ENCODE measurements at regions not wholly inside any gene's neighbourhood (a gene's known extent, or its start where the extent isn't known, plus 50 kb on each side); places are given as distances from the start of the nearest gene placed in this dataset.

DNA sequence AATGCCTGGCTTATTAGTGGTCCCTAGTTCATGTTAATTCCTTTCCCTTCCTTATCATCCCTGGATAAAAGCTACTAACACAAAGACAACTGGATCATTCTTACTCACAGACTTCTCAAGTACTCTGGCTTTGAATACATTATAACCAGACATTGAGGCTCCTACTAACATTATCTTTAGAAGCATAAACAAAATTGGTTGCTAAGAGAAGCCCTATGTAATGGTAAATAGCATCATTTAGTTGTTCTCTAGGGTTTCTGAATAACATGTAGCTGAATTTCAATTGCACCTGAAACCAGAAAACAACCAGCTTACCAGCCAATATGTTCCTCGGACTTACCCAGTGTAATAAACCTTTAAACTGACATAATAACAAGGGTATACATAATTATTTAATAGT lies 114.1 kb upstream of the NCKAP5 start:
- Histone ChIP-seq H3K4me2 (ENCODE audit: insufficient read depth, insufficient read length, low read length) (no peak overlapping the region), H3K9ac (ENCODE audit: extremely low read depth, insufficient read length, low read length) (no peak overlapping the region), H3K23me2 (ENCODE audit: insufficient read length, low read depth, low read length, poor library complexity, severe bottlenecking) (no peaks in the 10 kb centered on the region), H3K79me2 (ENCODE audit: insufficient read depth, low read length) (no peaks in the 10 kb centered on the region), H4K5ac (ENCODE audit: insufficient read length, low read depth, low read length) (no peak overlapping the region), H3K18ac (ENCODE audit: insufficient read length, low read depth, low read length) (no peak overlapping the region), H3K56ac (ENCODE audit: insufficient read length, low read depth, low read length) (no peak overlapping the region), H2BK120ac (ENCODE audit: low read depth, low read length, poor library complexity, severe bottlenecking) (no peak overlapping the region), H4K91ac (ENCODE audit: insufficient read length, low read depth, low read length) (no peak overlapping the region), H3K9me3 (ENCODE audit: control insufficient read depth, low read depth, low read length) (no peaks in the 10 kb centered on the region), H3T11ph (ENCODE audit: low read length) (no peak overlapping the region), H2AFZ (ENCODE audit: low read length) (no peak overlapping the region), H3K27me3 (ENCODE audit: insufficient read depth, low read length) (no peaks in the 10 kb centered on the region), H3K23ac (ENCODE audit: insufficient read length, low read depth, low read length) (no peak overlapping the region), H4K8ac (replicated peaks; ENCODE audit: insufficient read length, low read depth, low read length) (no peak overlapping the region), H3K14ac (ENCODE audit: insufficient read depth, low read length) (no peak overlapping the region), H2BK15ac (ENCODE audit: low read depth, low read length) (no peak overlapping the region), H3K27ac (ENCODE audit: insufficient read length, low read depth, low read length) (no peak overlapping the region), H3K4me1 (ENCODE audit: insufficient read depth, low read length) (no peaks in the 10 kb centered on the region), H3K79me1 (ENCODE audit: insufficient read depth, low read depth, low read length, poor library complexity, severe bottlenecking) (no peaks in the 10 kb centered on the region), H2BK20ac (ENCODE audit: low read depth, low read length, poor library complexity, severe bottlenecking) (no peak overlapping the region), H2BK12ac (ENCODE audit: insufficient read length, low read depth, low read length) (no peak overlapping the region), H2BK5ac (ENCODE audit: insufficient read length, low read length) (no peak overlapping the region), H3K4ac (ENCODE audit: low read depth, low read length) (no peak overlapping the region), H2AK5ac (ENCODE audit: insufficient read length, low read length) (no peak overlapping the region), H4K20me1 (ENCODE audit: control insufficient read depth, insufficient read depth, insufficient read length) (no peaks in the 10 kb centered on the region)
- DNase-seq = no peak
- Mint-ChIP-seq H3K4me1 (peaks cover 3 to 5% of the 10 kb centered on the region in 2 experiments; a peak in 3 of 4 replicates), H3K36me3 (ENCODE audit: insufficient read depth in 1 of 3, low read depth in 3 of 3) (no peaks in the 10 kb centered on the region), H3K27ac (no peak overlapping the region), H3K9me3 (no peaks in the 10 kb centered on the region), H3K4me3 (no peak overlapping the region), H3K27me3 (ENCODE audit: low read depth) (no peaks in the 10 kb centered on the region; the same call in 1 of the 2 replicates)
- no CpG with 5 or more reads among the region's 1 CpG for WGBS (ENCODE audit: extremely low coverage, insufficient read length, low lambda C conversion rate)
- TF ChIP-seq, protein P1, sequence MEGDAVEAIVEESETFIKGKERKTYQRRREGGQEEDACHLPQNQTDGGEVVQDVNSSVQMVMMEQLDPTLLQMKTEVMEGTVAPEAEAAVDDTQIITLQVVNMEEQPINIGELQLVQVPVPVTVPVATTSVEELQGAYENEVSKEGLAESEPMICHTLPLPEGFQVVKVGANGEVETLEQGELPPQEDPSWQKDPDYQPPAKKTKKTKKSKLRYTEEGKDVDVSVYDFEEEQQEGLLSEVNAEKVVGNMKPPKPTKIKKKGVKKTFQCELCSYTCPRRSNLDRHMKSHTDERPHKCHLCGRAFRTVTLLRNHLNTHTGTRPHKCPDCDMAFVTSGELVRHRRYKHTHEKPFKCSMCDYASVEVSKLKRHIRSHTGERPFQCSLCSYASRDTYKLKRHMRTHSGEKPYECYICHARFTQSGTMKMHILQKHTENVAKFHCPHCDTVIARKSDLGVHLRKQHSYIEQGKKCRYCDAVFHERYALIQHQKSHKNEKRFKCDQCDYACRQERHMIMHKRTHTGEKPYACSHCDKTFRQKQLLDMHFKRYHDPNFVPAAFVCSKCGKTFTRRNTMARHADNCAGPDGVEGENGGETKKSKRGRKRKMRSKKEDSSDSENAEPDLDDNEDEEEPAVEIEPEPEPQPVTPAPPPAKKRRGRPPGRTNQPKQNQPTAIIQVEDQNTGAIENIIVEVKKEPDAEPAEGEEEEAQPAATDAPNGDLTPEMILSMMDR (conservative IDR thresholded peaks at IDR 0.05) = no peak
